Mucosa of descending colon (tissue), 3 donors: ENCODE measurements at regions not wholly inside any gene's neighbourhood (a gene's known extent, or its start where the extent isn't known, plus 50 kb on each side); places are given as distances from the start of the nearest gene placed in this dataset.

Source experiments
- ATAC-seq: fragments of 200-7000 bp; cut with Tn5 transposase; one replicate; pipeline ENCODE4 v1.9.1; 2020; ENCODE audit warnings: mild to moderate bottlenecking, moderate library complexity
- DNase-seq, 3 donors: peaks; one replicate each; pipeline ENCODE4 v3.0.0-alpha.2; 2020
- H3K36me3 ChIP-seq: fragments of 200-600 bp; one replicate; pipeline ENCODE4 v1.8.0; 2021; ENCODE audit warnings: low read depth, mild to moderate bottlenecking
- H3K4me1 ChIP-seq: fragments of 200-600 bp; one replicate; pipeline ENCODE4 v1.8.0; 2021; ENCODE audit warnings: low read depth, mild to moderate bottlenecking
- H3K4me3 ChIP-seq: fragments of 200-600 bp; one replicate; pipeline ENCODE4 v1.8.0; 2021; ENCODE audit warnings: mild to moderate bottlenecking
- H3K9me3 ChIP-seq: fragments of 200-600 bp; one replicate; pipeline ENCODE4 v1.8.0; 2021; ENCODE audit warnings: mild to moderate bottlenecking
- intact Hi-C, 2 donors: fragments of 100-400 bp; cut with DNase I in 1 of 2; cut with micrococcal nuclease in 1 of 2; formaldehyde crosslinking; loops; one replicate each; pipeline versions ENCODE4 v1.11.0 to v1.11.1; 2022; cut with DNase I, micrococcal nuclease
- TF ChIP-seq, protein P1 (sequence below): fragments of 200-600 bp; IDR thresholded peaks from one replicate; pipeline ENCODE4 v1.8.0; 2022; ENCODE audit warnings: antibody characterized with exemption, mild to moderate bottlenecking
- donor health status: DM: no; HTN: no; CAD: no; lungs with moderate emphysema.
- donor health status: DM: no; HTN: no; CAD: no.
- donor health status: DM: no; HTN: yes; CAD: no.

DNA sequence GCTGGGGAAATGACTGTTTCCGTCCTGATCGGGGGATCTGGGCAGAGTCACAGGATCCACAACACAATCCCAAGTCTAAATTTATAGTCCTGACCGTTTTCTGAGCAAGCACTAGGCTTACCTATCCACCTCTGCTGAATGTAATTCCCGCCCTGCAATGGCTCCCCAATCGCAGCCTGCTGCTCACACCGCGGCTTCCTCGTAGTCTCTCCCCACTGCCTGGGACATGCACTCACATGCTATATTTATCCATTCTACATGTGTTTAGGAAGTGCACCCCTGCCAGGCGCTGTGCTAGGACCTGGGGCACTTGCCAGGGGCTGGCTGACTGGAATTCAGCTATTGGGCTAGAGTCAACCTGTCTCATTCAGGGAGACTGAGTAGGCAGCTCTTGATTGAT, 246.6 kb upstream of the CSF3R start:
- H3K4me1 ChIP-seq: no peaks in the 10 kb centered on the region
- TF ChIP-seq, protein P1, sequence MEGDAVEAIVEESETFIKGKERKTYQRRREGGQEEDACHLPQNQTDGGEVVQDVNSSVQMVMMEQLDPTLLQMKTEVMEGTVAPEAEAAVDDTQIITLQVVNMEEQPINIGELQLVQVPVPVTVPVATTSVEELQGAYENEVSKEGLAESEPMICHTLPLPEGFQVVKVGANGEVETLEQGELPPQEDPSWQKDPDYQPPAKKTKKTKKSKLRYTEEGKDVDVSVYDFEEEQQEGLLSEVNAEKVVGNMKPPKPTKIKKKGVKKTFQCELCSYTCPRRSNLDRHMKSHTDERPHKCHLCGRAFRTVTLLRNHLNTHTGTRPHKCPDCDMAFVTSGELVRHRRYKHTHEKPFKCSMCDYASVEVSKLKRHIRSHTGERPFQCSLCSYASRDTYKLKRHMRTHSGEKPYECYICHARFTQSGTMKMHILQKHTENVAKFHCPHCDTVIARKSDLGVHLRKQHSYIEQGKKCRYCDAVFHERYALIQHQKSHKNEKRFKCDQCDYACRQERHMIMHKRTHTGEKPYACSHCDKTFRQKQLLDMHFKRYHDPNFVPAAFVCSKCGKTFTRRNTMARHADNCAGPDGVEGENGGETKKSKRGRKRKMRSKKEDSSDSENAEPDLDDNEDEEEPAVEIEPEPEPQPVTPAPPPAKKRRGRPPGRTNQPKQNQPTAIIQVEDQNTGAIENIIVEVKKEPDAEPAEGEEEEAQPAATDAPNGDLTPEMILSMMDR: no peak
- H3K4me3 ChIP-seq: no peak overlapping the region
- ATAC-seq (no peak), DNase-seq (no peak)
- intact Hi-C loops: no loop called here
- no peaks in the 10 kb centered on the region for H3K36me3 ChIP-seq
- H3K9me3 ChIP-seq: no peaks in the 10 kb centered on the region

DNA sequence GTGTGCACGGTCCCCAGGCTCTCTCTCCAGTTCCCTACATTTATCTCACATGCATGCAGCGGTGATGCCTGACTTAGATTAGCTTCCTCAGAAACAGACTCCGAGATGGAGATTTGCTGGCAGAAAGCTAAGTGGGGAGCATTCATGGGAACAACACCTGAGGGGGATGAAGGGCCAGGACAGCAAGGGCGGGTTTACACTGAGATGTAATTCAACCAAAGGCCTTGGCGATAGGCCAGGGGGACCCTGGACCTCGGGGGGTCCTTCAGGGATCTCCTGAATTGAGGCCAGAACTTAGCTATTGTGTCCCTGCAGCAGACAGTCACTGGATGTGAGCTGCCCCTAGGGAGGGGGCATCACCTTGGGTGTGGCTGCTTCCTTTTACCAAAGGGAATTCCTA, 246.1 kb upstream of the CSF3R start:
- Histone ChIP-seq H3K4me3 (no peak overlapping the region), H3K9me3 (no peaks in the 10 kb centered on the region), H3K4me1 (no peaks in the 10 kb centered on the region), H3K36me3 (no peaks in the 10 kb centered on the region)
- DNase-seq: no peak
- TF ChIP-seq, protein P1: no peak
- intact Hi-C loops: no loop called here
- ATAC-seq: no peak

DNA sequence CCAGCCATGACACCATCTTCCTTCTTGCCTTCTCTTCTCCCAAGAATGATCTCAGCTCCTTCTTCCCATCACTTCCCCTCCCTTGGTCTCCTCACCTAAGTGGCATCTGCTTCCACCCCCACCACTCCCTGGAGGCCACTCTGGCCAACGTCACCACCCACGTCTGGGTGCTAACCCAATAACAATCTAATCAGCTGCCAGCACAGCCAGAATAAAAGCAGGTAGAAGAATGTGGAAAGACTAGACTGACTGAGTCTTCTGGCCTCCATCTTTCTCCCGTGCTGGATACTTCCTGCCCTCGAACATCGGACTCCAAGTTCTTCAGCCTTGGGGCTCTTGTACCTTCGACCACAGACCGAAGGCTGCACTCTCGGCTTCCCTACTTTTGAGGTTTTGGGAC, 245.3 kb upstream of the CSF3R start:
- Histone ChIP-seq H3K36me3 (no peaks in the 10 kb centered on the region), H3K4me3 (no peak overlapping the region), H3K9me3 (no peaks in the 10 kb centered on the region), H3K4me1 (no peaks in the 10 kb centered on the region)
- intact Hi-C loops: no loop called here
- DNase-seq: no peak
- ATAC-seq: no peak
- TF ChIP-seq, protein P1: no peak

DNA sequence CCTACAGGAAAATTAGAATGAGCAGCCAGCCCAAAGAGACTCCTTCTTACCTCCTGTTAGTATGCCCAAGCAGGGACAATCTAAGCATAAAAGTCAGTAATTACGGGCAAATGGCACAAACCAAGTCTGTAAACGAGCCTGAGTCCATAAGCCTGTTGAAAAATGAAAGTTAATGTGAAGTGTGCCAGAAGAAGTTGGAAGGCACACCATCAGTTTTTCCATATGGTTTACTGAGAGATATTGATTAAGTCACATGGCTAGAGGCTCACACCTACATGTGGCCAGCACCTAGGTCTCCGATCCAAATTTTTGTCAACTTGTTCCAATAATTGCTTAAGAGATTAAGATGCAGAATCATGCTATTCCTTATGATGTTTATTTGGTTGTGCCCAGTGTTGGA, 242.4 kb upstream of the CSF3R start:
- ATAC-seq: no peak
- H3K9me3 ChIP-seq: no peaks in the 10 kb centered on the region
- TF ChIP-seq, protein P1: no peak
- intact Hi-C loops: no loop called here
- no peaks in the 10 kb centered on the region for H3K4me1 ChIP-seq
- no peak for DNase-seq
- H3K36me3 ChIP-seq: no peaks in the 10 kb centered on the region
- no peak overlapping the region for H3K4me3 ChIP-seq

DNA sequence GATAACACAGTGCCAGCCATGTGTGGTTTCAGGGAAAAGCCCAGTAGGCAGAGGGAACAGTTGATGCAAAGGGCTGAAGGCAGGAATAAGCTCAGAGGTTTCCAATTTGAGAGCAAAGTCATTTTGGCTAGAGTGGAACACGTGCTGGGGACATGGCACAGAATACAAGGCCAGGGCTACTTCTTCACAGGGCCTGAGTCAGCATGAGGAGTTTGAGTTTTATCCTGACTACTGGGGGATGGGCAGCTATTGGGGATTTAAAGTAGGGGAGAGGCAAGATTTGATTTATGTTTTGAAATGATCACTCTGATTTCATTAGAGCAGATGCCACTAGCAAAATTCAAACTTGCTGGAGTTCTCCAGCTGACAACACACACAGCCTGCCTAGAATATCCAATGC, 241.1 kb upstream of the CSF3R start:
- H3K9me3 ChIP-seq: no peaks in the 10 kb centered on the region
- H3K36me3 ChIP-seq: no peaks in the 10 kb centered on the region
- ATAC-seq (no peak), DNase-seq (no peak)
- H3K4me3 ChIP-seq: no peak overlapping the region
- intact Hi-C loops: no loop called here
- no peaks in the 10 kb centered on the region for H3K4me1 ChIP-seq
- TF ChIP-seq, protein P1: no peak

DNA sequence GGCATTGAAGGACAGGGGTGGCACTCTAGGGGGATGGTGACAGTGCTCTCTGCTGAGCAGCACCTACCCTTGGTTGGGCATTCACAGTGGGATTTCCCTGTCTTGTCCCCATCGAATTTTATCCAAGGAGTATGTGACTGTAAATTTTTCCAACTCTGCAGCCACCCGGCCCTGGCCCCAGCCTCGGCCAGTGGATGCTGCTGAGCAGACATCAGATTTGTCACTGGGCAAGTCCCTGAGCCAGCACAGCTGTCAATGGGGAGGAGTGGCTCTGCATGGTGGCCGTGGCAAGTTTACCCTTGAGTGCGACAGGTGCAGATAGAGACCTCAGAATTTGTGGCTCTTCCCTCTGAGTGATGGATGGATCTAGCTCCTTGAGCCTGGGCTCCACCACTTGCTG, 240.2 kb upstream of the CSF3R start:
- TF ChIP-seq, protein P1: no peak
- Histone ChIP-seq H3K36me3 (no peaks in the 10 kb centered on the region), H3K4me3 (no peak overlapping the region), H3K4me1 (no peaks in the 10 kb centered on the region), H3K9me3 (no peaks in the 10 kb centered on the region)
- no peak for DNase-seq
- intact Hi-C loops: no loop called here
- no peak for ATAC-seq
